ENCODE measurements at regions not wholly inside any gene's neighbourhood (a gene's known extent, or its start where the extent isn't known, plus 50 kb on each side); places are given as distances from the start of the nearest gene placed in this dataset.
"Not testable (repeated sequence)": the region's sequence is repeated elsewhere in the genome, so short reads cannot be mapped to it uniquely, and the experiment has no call there.

- Mint-ChIP-seq H3K9me3 (ENCODE audit: low read depth) (no peaks in the 10 kb centered on the region), H3K27ac (no peak overlapping the region)
These were observed 106.5 kb upstream of the SYT13 start for GRCh38 chr11:45392591-45393091.

GRCh38 chr11:45392154-45392553 is 106.0 kb upstream of the SYT13 start:
- H3K27ac Mint-ChIP-seq: no peak overlapping the region
- H3K27me3 Mint-ChIP-seq: peaks cover 30% of the 10 kb centered on the region
- no peaks in the 10 kb centered on the region for H3K9me3 Mint-ChIP-seq (ENCODE audit: low read depth)
- H3K4me1 Mint-ChIP-seq (ENCODE audit: low read depth): peaks cover 22% of the 10 kb centered on the region
- DNase-seq (ENCODE audit: low spot score, unreplicated experiment): no peak
- no peak overlapping the region for H3K4me3 Mint-ChIP-seq (ENCODE audit: low read depth)
- no peak for TF ChIP-seq CTCF (IDR thresholded peaks at IDR 0.05; ENCODE audit: unreplicated experiment)
- no peaks in the 10 kb centered on the region for H3K36me3 Mint-ChIP-seq (ENCODE audit: insufficient read depth)

More at GRCh38 chr11:45392591-45393091, 106.5 kb upstream of the SYT13 start:
- H3K27me3 Mint-ChIP-seq: peaks cover 28% of the 10 kb centered on the region
- TF ChIP-seq CTCF (IDR thresholded peaks at IDR 0.05; ENCODE audit: unreplicated experiment): no peak
- no peak overlapping the region for H3K4me3 Mint-ChIP-seq (ENCODE audit: low read depth)
- H3K36me3 Mint-ChIP-seq (ENCODE audit: insufficient read depth): no peaks in the 10 kb centered on the region
- peaks cover 22% of the 10 kb centered on the region for H3K4me1 Mint-ChIP-seq (ENCODE audit: low read depth)
- DNase-seq (ENCODE audit: low spot score, unreplicated experiment): no peak

GRCh38 chr11:45391168-45391850 is 105.2 kb upstream of the SYT13 start:
- no peak for DNase-seq (ENCODE audit: low spot score, unreplicated experiment)
- Mint-ChIP-seq H3K27me3 (peaks cover 30% of the 10 kb centered on the region), H3K4me3 (ENCODE audit: low read depth) (no peak overlapping the region), H3K36me3 (ENCODE audit: insufficient read depth) (no peaks in the 10 kb centered on the region), H3K9me3 (ENCODE audit: low read depth) (no peaks in the 10 kb centered on the region), H3K4me1 (ENCODE audit: low read depth) (peaks cover 22% of the 10 kb centered on the region), H3K27ac (no peak overlapping the region)
- no peak for TF ChIP-seq CTCF (IDR thresholded peaks at IDR 0.05; ENCODE audit: unreplicated experiment)

- Mint-ChIP-seq H3K4me1 (ENCODE audit: low read depth) (peaks cover 22% of the 10 kb centered on the region), H3K4me3 (ENCODE audit: low read depth) (no peak overlapping the region)
- DNase-seq (ENCODE audit: low spot score, unreplicated experiment): no peak
These were observed 104.3 kb upstream of the SYT13 start for GRCh38 chr11:45390407-45390806.

GRCh38 chr11:45388472-45388871 is 102.3 kb upstream of the SYT13 start:
- Mint-ChIP-seq H3K9me3 (ENCODE audit: low read depth) (no peaks in the 10 kb centered on the region), H3K27me3 (peaks cover 22% of the 10 kb centered on the region), H3K4me1 (ENCODE audit: low read depth) (peaks cover 22% of the 10 kb centered on the region), H3K27ac (no peak overlapping the region), H3K4me3 (ENCODE audit: low read depth) (no peak overlapping the region), H3K36me3 (ENCODE audit: insufficient read depth) (no peaks in the 10 kb centered on the region)
- DNase-seq (ENCODE audit: low spot score, unreplicated experiment): no peak
- no peak for TF ChIP-seq CTCF (IDR thresholded peaks at IDR 0.05; ENCODE audit: unreplicated experiment)

More at GRCh38 chr11:45390407-45390806, 104.3 kb upstream of the SYT13 start:
- no peaks in the 10 kb centered on the region for H3K9me3 Mint-ChIP-seq (ENCODE audit: low read depth)
- peaks cover 28% of the 10 kb centered on the region for H3K27me3 Mint-ChIP-seq
- H3K36me3 Mint-ChIP-seq (ENCODE audit: insufficient read depth): no peaks in the 10 kb centered on the region
- no peak for TF ChIP-seq CTCF (IDR thresholded peaks at IDR 0.05; ENCODE audit: unreplicated experiment)
- no peak overlapping the region for H3K27ac Mint-ChIP-seq

GRCh38 chr11:45387885-45388284 is 101.7 kb upstream of the SYT13 start:
- H3K9me3 Mint-ChIP-seq (ENCODE audit: low read depth): not testable (repeated sequence)
- H3K4me1 Mint-ChIP-seq (ENCODE audit: low read depth): peaks cover 22% of the 10 kb centered on the region

More at GRCh38 chr11:45387885-45388284, 101.7 kb upstream of the SYT13 start:
- not testable (repeated sequence) for H3K27ac Mint-ChIP-seq; H3K36me3 Mint-ChIP-seq (ENCODE audit: insufficient read depth); H3K4me3 Mint-ChIP-seq (ENCODE audit: low read depth); DNase-seq (ENCODE audit: low spot score, unreplicated experiment)
- H3K27me3 Mint-ChIP-seq: peaks cover 22% of the 10 kb centered on the region
